Coronary artery (tissue), 2 donors: ENCODE measurements at regions not wholly inside any gene's neighbourhood (a gene's known extent, or its start where the extent isn't known, plus 50 kb on each side); places are given as distances from the start of the nearest gene placed in this dataset.

ENCODE experiments used
- DNase-seq: peaks from one replicate; pipeline ENCODE4 v3.0.0-alpha.2; 2017; ENCODE audit warnings: low spot score
- H3K27ac ChIP-seq, 2 donors: fragments of 200-600 bp; sonication (generic); one replicate each; pipeline ENCODE4 v1.5.1; 2016 to 2019
- H3K4me3 ChIP-seq: fragments of 200-600 bp; sonication (generic); 2 replicates; pipeline ENCODE4 v1.5.1; 2016; ENCODE audit warnings: mild to moderate bottlenecking, moderate library complexity
- TF ChIP-seq, protein P1 (sequence below): fragments of 200-600 bp; sonication (generic); IDR thresholded peaks from one replicate; pipeline ENCODE4 v1.5.1; 2019; ENCODE audit warnings: antibody characterized with exemption

- no peak overlapping the region for H3K4me3 ChIP-seq
- TF ChIP-seq, protein P1, sequence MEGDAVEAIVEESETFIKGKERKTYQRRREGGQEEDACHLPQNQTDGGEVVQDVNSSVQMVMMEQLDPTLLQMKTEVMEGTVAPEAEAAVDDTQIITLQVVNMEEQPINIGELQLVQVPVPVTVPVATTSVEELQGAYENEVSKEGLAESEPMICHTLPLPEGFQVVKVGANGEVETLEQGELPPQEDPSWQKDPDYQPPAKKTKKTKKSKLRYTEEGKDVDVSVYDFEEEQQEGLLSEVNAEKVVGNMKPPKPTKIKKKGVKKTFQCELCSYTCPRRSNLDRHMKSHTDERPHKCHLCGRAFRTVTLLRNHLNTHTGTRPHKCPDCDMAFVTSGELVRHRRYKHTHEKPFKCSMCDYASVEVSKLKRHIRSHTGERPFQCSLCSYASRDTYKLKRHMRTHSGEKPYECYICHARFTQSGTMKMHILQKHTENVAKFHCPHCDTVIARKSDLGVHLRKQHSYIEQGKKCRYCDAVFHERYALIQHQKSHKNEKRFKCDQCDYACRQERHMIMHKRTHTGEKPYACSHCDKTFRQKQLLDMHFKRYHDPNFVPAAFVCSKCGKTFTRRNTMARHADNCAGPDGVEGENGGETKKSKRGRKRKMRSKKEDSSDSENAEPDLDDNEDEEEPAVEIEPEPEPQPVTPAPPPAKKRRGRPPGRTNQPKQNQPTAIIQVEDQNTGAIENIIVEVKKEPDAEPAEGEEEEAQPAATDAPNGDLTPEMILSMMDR: no peak
Observed at GRCh38 chr9:119794836-119795235, 425.6 kb upstream of the BRINP1 start.

DNA sequence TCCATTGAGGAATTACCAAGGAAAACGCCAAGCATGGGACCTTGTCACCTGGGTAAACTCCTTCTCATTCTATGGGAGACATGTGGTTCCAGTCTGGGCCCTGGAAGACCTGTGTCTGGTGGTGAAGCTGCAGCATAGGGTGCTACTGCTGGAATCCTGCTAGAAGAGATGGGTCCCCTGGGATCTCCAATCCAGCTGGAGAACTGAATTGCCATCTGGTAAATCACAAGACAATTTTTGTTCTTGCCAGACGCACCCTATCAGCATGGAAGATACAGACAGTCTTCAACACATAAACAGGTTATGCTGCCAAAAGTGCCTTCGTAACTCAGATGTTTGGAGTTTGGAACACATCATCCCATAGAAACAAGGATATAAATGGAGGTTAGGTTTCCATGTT is 424.0 kb upstream of the BRINP1 start:
- TF ChIP-seq, protein P1: no peak
- H3K4me3 ChIP-seq: no peak overlapping the region
- no peak for DNase-seq
- H3K27ac ChIP-seq: no peak overlapping the region

More at GRCh38 chr9:119794836-119795235, 425.6 kb upstream of the BRINP1 start:
- DNase-seq: no peak
- H3K27ac ChIP-seq: no peak overlapping the region

- Histone ChIP-seq H3K4me3 (no peak overlapping the region), H3K27ac (no peak overlapping the region)
- no peak for DNase-seq
- TF ChIP-seq, protein P1: no peak
Observed at GRCh38 chr9:119792242-119792641, 423.0 kb upstream of the BRINP1 start.

GRCh38 chr9:119789987-119790386 is 420.8 kb upstream of the BRINP1 start:
- Histone ChIP-seq H3K4me3 (no peak overlapping the region), H3K27ac (no peak overlapping the region)
- TF ChIP-seq, protein P1: no peak
- DNase-seq: no peak

DNA sequence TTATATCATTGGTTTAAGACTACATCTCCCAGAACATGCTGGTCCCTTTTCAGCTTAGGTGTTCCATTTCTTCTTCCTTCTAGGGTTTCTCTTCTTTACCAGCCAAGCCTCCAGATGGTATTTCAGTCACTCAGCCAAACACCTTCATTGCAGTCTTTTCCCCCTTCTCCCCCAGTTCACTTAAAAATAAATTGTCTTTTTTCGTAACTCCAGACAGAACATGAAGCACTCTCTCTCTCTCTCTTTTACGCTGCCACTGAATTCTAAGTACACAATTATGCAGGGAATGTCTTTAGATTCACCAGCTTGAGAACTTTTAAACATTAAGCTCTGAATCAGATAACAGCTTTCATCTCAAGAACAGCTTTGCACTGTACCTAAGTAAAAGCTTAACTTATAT is 419.7 kb upstream of the BRINP1 start:
- Histone ChIP-seq H3K4me3 (no peak overlapping the region), H3K27ac (no peak overlapping the region)
- DNase-seq: no peak
- TF ChIP-seq, protein P1: no peak

DNA sequence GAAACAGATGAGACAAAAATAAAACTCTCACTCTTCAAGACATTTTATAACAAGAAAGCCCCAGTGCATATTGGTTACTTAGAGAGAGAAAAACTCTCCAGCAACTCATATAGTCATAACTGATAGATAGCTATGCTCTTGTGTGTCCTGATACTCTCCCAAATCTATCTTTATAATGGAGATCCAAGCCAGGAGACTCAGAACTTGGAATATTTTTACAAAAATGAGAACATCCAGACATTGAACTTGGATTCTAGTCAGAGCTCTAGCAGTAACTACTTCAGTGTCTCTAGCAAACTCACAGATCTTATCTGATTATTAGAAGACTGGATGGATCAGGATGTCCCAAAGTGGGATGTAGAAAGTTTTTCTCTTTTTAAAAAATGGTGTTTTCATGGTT is 412.7 kb upstream of the BRINP1 start:
- H3K27ac ChIP-seq: no peak overlapping the region
- no peak overlapping the region for H3K4me3 ChIP-seq
- TF ChIP-seq, protein P1: no peak
- DNase-seq: no peak

DNA sequence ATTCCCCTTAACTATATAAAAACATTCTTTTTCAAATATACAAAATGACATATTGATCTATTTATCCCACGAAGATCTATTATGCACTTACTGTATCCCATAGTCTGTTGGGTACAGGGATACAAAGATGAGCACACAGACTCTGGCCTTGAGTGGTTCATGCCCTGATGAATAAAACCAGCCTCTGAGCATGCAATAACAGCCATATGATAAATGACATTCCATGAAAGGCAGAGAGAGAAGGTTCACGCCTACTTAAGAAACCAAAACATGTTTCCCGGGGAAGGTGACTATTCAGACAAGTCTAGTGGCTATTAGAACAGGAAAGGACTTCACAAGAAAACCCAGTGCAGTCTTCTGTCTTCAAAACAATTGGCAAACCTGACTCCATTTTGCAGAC is 406.2 kb upstream of the BRINP1 start:
- no peak overlapping the region for H3K27ac ChIP-seq
- H3K4me3 ChIP-seq: no peak overlapping the region
- TF ChIP-seq, protein P1: no peak
- no peak for DNase-seq
